Peyer's patch (tissue), 4 donors: ENCODE measurements at regions not wholly inside any gene's neighbourhood (a gene's known extent, or its start where the extent isn't known, plus 50 kb on each side); places are given as distances from the start of the nearest gene placed in this dataset.
A peak's percentile ranks its signal among the peaks of the same experiment; 100 is the strongest.

Experiments used
- DNase-seq, 3 donors: peaks; one replicate each; pipeline ENCODE4 v3.0.0-alpha.2; 2017 to 2019
- H3K27ac ChIP-seq, 4 donors: fragments of 200-600 bp; sonication (generic); one replicate each; pipeline ENCODE4 v1.5.1; 2016 to 2019
- H3K27me3 ChIP-seq, 2 donors: fragments of 200-600 bp; sonication (generic); one replicate each; pipeline ENCODE4 v1.5.1; 2019
- H3K36me3 ChIP-seq, 3 donors: fragments of 200-600 bp; sonication (generic); one replicate each; pipeline ENCODE4 v1.5.1; 2016 to 2019
- H3K4me1 ChIP-seq, 4 donors: fragments of 200-600 bp; sonication (generic); one replicate each; pipeline ENCODE4 v1.5.1; 2016 to 2019
- H3K4me3 ChIP-seq, 4 donors: fragments of 200-600 bp; sonication (generic); 1 replicate in 3 of 4; 2 replicates in 1 of 4; pipeline ENCODE4 v1.5.1; 2016 to 2019; ENCODE audit warnings: mild to moderate bottlenecking in 1 of 4
- H3K9me3 ChIP-seq, 4 donors: fragments of 200-600 bp; sonication (generic); one replicate each; pipeline ENCODE4 v1.5.1; 2016 to 2019; ENCODE audit warnings: mild to moderate bottlenecking in 1 of 4
- POLR2A ChIP-seq, 2 donors: fragments of 450-650 bp; IDR thresholded peaks; one replicate each; pipeline ENCODE4 v1.5.1; 2017; ENCODE audit warnings: antibody characterized with exemption in 2 of 2, mild to moderate bottlenecking in 2 of 2, moderate library complexity in 2 of 2
- TF ChIP-seq, protein P1 (sequence below), 6 experiments: fragments of 450-650 bp in 4 of 6; fragments of 200-600 bp in 2 of 6; sonication (generic) in 1 of 6; IDR thresholded peaks; one replicate each; pipeline ENCODE4 v1.5.1; 2017 to 2019; ENCODE audit warnings: antibody characterized with exemption in 6 of 6, mild to moderate bottlenecking in 3 of 6, moderate library complexity in 1 of 6

DNA sequence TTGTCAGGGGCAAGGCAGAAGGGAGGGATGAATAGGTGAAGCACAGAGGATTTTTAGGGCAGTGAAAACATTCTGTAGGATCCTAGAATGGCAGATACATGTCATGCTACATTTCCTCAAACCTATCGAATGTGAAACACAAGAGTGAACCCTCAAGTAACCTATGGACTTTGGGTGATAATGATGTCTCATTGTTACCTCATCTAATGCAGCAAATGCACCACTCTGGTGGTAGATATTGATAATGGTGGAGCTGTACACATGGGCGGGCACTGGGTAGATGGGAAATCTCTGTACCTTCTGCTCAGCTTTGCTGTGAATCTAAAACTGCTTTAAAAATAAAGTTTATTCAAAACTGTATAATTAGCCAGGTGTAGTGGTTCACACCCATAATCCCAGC, 95.2 kb upstream of the NCK2 start:
- no peak for DNase-seq
- Histone ChIP-seq H3K27me3 (no peaks in the 10 kb centered on the region), H3K27ac (no peak overlapping the region), H3K9me3 (no peaks in the 10 kb centered on the region), H3K36me3 (no peaks in the 10 kb centered on the region), H3K4me1 (peaks cover 0 to 19% (median 2%) of the 10 kb centered on the region in 4 donors), H3K4me3 (no peak overlapping the region)
- TF ChIP-seq POLR2A (IDR thresholded peaks at IDR 0.05), result no peak
- TF ChIP-seq, protein P1, sequence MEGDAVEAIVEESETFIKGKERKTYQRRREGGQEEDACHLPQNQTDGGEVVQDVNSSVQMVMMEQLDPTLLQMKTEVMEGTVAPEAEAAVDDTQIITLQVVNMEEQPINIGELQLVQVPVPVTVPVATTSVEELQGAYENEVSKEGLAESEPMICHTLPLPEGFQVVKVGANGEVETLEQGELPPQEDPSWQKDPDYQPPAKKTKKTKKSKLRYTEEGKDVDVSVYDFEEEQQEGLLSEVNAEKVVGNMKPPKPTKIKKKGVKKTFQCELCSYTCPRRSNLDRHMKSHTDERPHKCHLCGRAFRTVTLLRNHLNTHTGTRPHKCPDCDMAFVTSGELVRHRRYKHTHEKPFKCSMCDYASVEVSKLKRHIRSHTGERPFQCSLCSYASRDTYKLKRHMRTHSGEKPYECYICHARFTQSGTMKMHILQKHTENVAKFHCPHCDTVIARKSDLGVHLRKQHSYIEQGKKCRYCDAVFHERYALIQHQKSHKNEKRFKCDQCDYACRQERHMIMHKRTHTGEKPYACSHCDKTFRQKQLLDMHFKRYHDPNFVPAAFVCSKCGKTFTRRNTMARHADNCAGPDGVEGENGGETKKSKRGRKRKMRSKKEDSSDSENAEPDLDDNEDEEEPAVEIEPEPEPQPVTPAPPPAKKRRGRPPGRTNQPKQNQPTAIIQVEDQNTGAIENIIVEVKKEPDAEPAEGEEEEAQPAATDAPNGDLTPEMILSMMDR (IDR thresholded peaks at IDR 0.05), result peak in 3 of 6 experiments; percentile 49 to 56 (median 53)

DNA sequence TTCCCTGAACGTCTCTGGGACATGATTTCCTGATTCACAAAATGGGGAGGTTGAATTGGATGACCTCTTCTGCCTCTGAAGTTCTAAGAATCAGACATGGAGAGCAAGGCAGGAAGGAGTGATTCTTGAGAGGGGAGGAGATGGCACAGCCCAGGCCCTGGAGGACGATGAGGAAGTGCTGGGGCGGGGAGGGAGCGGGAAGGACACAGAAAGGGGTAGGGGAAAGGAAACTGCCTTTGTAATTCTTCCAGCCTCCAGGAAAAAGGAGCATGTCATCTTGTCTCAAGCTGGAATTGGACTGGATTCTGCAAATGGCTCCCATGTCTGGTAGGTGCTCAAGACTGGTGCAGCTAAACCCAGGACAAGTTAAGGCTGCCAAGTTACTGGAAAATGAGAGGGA, 97.0 kb upstream of the NCK2 start:
- no peak for DNase-seq
- Histone ChIP-seq H3K9me3 (no peaks in the 10 kb centered on the region), H3K36me3 (no peaks in the 10 kb centered on the region), H3K4me1 (peaks cover 0 to 19% (median 2%) of the 10 kb centered on the region in 4 donors), H3K27ac (no peak overlapping the region), H3K4me3 (no peak overlapping the region), H3K27me3 (no peaks in the 10 kb centered on the region)
- no peak for TF ChIP-seq POLR2A (IDR thresholded peaks at IDR 0.05)
- TF ChIP-seq, protein P1 (IDR thresholded peaks at IDR 0.05), result no peak

DNA sequence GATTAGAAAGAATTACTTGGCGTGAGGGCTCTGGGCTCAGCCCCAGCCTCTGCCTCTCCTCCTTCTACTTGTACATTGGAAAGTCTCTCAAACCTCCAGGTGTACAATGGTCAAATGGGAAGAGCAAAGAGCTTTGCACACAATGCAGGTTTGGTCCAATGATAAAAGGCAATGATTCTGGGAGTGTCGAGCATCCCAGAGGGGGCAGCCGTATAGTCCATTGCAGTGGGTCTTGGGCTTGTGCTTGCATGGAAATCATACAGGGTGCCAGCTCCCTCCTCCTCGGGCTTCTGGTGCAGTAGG, 98.0 kb upstream of the NCK2 start:
- no peaks in the 10 kb centered on the region for H3K27me3 ChIP-seq
- H3K36me3 ChIP-seq, result no peaks in the 10 kb centered on the region
- H3K4me1 ChIP-seq, result peaks cover 0 to 16% (median 2%) of the 10 kb centered on the region in 4 donors
- no peak for DNase-seq
- no peak overlapping the region for H3K27ac ChIP-seq
- H3K4me3 ChIP-seq, result no peak overlapping the region
- TF ChIP-seq, protein P1 (IDR thresholded peaks at IDR 0.05), result no peak
- no peak for TF ChIP-seq POLR2A (IDR thresholded peaks at IDR 0.05)
- H3K9me3 ChIP-seq, result no peaks in the 10 kb centered on the region

DNA sequence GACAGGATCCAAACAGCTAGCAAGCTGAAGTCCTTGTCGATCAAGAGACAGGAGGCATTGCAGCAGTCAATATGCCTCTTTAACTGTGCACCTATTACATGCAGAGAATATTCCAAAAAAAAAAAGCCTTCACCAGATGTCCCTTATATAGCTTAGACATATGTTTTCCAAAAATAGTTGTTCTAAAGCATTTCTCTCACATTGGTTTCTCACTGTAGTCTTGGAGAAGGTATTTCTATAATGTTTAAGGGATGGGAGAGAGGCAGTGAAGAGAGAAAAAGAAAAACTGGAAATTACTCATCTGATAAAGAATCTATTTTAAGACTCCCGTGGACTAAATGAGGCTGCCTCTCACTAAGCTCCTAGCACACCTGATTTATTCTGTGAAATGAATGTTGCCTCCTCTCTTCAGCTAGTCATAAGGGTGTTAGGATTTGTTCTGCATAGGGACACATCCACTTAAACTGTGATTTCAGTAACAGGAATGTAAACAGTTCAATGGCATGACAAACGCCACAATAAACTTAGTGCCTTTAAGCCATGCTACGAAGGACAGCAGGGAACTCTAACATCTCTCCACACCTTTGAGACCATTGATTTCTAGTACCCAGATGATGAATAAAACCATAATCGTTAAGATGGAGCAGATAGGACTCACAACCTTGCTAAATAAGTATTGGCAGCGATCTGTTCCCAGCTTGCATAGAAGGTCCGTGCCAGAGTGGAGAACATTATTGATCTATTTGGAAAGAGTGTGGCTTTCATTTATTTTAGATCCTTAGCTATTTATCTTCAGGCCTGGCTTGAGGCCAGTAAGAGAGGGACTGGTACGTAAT, 98.6 kb upstream of the NCK2 start:
- no peaks in the 10 kb centered on the region for H3K27me3 ChIP-seq
- no peaks in the 10 kb centered on the region for H3K36me3 ChIP-seq
- no peak overlapping the region for H3K4me3 ChIP-seq
- H3K27ac ChIP-seq, result no peak overlapping the region
- H3K4me1 ChIP-seq, result peaks cover 0 to 12% (median 2%) of the 10 kb centered on the region in 4 donors
- H3K9me3 ChIP-seq, result no peaks in the 10 kb centered on the region
- no peak for TF ChIP-seq POLR2A (IDR thresholded peaks at IDR 0.05)
- no peak for DNase-seq

DNA sequence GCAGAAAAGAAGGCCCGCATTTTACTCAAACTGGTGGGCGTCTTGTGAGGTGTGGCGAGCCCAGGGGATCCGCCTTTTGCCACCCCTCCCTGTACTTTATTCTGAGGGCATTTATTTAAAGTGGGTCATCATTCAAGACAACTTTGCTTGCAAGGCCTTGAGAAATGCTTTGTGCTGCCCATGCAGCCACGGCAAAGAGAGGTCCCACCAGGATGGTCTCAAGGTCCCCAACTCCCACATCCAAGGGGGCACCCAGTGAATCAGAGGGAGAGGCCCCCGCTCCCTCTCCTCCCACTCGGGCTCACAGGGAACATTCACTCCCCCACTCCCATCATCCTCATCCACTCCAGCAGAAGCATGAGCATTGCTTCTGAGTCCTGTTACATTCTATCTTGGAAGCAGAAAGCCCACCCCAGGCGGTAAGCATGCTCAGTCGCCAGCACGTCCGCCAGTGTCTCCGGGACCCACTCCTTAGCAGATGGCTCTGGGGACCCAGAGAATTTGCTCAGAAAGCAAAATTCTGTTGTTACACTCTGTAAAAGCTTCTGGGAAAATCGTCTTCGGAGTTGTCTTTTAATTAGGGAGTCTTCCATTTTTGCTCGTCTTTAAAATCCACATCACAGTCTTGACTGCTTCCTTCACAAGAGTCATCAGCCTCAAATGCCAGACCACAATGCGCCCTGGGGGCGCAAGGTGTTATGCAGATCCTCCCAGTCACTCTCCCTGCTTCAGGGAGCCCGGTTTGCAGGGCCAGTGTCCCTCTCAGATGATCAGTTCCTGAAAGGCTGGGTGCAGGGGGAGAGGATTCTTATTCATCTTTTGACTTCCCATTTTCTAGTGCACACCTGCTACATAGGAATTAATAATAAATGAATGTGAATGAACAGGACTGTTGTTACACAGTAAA, 99.4 kb upstream of the NCK2 start:
- DNase-seq, result no peak
- H3K9me3 ChIP-seq, result no peaks in the 10 kb centered on the region
- H3K27me3 ChIP-seq, result no peaks in the 10 kb centered on the region
- no peak overlapping the region for H3K27ac ChIP-seq
- no peak for TF ChIP-seq POLR2A (IDR thresholded peaks at IDR 0.05)
- TF ChIP-seq, protein P1 (IDR thresholded peaks at IDR 0.05), result no peak
- H3K4me1 ChIP-seq, result peaks cover 0 to 7% (median 2%) of the 10 kb centered on the region in 4 donors
- H3K36me3 ChIP-seq, result no peaks in the 10 kb centered on the region
- H3K4me3 ChIP-seq, result no peak overlapping the region
